HL-60 (cell line): ENCODE measurements at regions not wholly inside any gene's neighbourhood (a gene's known extent, or its start where the extent isn't known, plus 50 kb on each side); places are given as distances from the start of the nearest gene placed in this dataset.

ENCODE experiments used
- DNase-seq, 2 experiments: peaks; one replicate each; pipeline ENCODE4 v3.0.0-alpha.2; 2010 to 2020; ENCODE audit warnings: low read depth in 1 of 2, low spot score in 1 of 2
- H3K27ac ChIP-seq: fragments of 250-450 bp; sonication (Bioruptor Pico); replicated peaks from 2 replicates; pipeline ENCODE4 v1.5.1; 2020; ENCODE audit warnings: mild to moderate bottlenecking, moderate library complexity
- H3K27me3 ChIP-seq: fragments of 250-450 bp; sonication (Bioruptor Pico); 2 replicates; pipeline ENCODE4 v1.5.1; 2021; ENCODE audit warnings: mild to moderate bottlenecking, moderate library complexity; ENCODE audit not compliant: insufficient read depth, poor library complexity, severe bottlenecking
- H3K4me3 ChIP-seq: replicated peaks from 2 replicates; pipeline ENCODE4 v1.5.1; 2011; ENCODE audit warnings: mild to moderate bottlenecking, control low read depth, low read length; ENCODE audit not compliant: insufficient read depth
- GABPA ChIP-seq: IDR thresholded peaks from 2 replicates; pipeline ENCODE4 v1.6.1; 2012; ENCODE audit warnings: low read depth
- POLR2AphosphoS5 ChIP-seq: IDR thresholded peaks from 2 replicates; pipeline ENCODE4 v1.6.1; 2012; ENCODE audit warnings: low read depth
- SPI1 ChIP-seq: IDR thresholded peaks from 2 replicates; pipeline ENCODE4 v1.6.1; 2012; ENCODE audit warnings: low read depth, mild to moderate bottlenecking, borderline replicate concordance
- TF ChIP-seq, protein P1 (sequence below): IDR thresholded peaks from 2 replicates; pipeline ENCODE4 v1.6.1; 2012; ENCODE audit warnings: low read depth; ENCODE audit not compliant: insufficient replicate concordance
- TF ChIP-seq, protein P2 (sequence below): IDR thresholded peaks from one replicate; pipeline ENCODE4 v1.5.1; 2011; ENCODE audit warnings: low read length, control low read depth, inconsistent platforms; ENCODE audit not compliant: insufficient read depth

DNA sequence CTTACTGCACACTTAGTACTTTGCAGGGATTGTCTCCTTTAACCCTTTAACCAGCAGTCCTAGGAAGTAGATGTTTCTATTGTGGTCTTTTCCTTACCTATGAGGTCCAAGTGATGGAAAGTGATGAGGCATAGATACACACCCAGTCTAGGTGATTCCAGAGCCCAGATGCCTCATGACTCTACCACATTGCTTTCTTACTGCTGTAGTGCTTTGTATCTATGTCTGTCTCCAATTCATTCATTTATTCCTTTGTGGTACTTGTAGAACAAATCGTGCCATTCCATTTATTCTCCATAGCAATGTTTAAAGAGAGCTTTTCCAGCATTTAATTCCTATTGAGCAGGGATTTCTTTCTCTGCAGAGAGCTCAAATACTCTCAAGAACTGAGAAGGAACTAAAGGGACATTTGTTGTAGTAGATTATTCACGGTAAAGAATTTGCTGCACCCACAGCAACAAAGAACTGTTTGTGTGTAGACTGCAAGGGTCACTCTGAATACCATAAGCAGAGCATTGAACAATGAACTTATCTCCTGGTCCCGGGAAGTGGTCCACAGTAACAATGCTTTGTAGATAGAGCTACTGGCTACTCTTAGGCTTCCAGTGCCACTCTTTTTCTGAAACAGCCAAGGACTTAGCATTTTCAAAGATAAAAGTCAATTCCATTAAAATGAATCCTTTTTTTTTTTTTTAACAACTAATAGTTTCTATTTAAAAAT, 337.0 kb downstream of the PTEN start:
- H3K4me3 ChIP-seq = no peak overlapping the region
- TF ChIP-seq GABPA (no peak), POLR2AphosphoS5 (no peak), SPI1 (no peak)
- TF ChIP-seq, protein P1, sequence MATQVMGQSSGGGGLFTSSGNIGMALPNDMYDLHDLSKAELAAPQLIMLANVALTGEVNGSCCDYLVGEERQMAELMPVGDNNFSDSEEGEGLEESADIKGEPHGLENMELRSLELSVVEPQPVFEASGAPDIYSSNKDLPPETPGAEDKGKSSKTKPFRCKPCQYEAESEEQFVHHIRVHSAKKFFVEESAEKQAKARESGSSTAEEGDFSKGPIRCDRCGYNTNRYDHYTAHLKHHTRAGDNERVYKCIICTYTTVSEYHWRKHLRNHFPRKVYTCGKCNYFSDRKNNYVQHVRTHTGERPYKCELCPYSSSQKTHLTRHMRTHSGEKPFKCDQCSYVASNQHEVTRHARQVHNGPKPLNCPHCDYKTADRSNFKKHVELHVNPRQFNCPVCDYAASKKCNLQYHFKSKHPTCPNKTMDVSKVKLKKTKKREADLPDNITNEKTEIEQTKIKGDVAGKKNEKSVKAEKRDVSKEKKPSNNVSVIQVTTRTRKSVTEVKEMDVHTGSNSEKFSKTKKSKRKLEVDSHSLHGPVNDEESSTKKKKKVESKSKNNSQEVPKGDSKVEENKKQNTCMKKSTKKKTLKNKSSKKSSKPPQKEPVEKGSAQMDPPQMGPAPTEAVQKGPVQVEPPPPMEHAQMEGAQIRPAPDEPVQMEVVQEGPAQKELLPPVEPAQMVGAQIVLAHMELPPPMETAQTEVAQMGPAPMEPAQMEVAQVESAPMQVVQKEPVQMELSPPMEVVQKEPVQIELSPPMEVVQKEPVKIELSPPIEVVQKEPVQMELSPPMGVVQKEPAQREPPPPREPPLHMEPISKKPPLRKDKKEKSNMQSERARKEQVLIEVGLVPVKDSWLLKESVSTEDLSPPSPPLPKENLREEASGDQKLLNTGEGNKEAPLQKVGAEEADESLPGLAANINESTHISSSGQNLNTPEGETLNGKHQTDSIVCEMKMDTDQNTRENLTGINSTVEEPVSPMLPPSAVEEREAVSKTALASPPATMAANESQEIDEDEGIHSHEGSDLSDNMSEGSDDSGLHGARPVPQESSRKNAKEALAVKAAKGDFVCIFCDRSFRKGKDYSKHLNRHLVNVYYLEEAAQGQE = no peak
- TF ChIP-seq, protein P2, sequence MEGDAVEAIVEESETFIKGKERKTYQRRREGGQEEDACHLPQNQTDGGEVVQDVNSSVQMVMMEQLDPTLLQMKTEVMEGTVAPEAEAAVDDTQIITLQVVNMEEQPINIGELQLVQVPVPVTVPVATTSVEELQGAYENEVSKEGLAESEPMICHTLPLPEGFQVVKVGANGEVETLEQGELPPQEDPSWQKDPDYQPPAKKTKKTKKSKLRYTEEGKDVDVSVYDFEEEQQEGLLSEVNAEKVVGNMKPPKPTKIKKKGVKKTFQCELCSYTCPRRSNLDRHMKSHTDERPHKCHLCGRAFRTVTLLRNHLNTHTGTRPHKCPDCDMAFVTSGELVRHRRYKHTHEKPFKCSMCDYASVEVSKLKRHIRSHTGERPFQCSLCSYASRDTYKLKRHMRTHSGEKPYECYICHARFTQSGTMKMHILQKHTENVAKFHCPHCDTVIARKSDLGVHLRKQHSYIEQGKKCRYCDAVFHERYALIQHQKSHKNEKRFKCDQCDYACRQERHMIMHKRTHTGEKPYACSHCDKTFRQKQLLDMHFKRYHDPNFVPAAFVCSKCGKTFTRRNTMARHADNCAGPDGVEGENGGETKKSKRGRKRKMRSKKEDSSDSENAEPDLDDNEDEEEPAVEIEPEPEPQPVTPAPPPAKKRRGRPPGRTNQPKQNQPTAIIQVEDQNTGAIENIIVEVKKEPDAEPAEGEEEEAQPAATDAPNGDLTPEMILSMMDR = no peak
- H3K27ac ChIP-seq = no peak overlapping the region
- H3K27me3 ChIP-seq = no peaks in the 10 kb centered on the region
- DNase-seq = no peak

DNA sequence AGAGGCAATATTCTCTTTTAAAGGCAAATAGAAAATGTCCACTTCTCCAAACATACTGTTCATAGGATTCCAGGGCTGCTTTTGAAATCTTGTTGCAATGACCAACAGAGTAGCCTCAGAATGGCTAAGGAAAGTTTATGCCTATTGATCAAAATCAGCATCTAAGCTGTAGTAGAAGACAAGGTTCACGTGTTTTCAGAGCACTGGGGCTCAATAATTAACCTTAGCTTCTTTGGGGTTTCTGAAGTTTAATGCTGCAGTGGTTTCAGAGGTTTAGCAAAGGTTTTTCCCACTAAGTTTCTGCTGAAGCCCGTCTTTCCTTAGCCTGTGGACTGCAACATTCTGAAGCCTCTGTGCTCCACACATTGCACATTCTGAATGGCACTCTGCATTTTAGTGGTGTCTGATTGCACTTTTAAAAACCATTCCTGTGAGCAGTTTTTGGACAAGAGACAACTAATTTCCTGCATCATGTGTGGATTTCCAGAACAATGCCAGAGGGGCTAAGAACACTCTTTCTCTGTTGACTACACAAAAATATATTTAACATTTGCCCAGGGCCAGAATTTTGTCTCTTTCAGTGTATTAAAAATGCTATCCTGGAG, 342.5 kb downstream of the PTEN start:
- no peak overlapping the region for H3K4me3 ChIP-seq
- H3K27ac ChIP-seq = no peak overlapping the region
- TF ChIP-seq GABPA (no peak), SPI1 (no peak)
- H3K27me3 ChIP-seq = no peaks in the 10 kb centered on the region
- DNase-seq = no peak

DNA sequence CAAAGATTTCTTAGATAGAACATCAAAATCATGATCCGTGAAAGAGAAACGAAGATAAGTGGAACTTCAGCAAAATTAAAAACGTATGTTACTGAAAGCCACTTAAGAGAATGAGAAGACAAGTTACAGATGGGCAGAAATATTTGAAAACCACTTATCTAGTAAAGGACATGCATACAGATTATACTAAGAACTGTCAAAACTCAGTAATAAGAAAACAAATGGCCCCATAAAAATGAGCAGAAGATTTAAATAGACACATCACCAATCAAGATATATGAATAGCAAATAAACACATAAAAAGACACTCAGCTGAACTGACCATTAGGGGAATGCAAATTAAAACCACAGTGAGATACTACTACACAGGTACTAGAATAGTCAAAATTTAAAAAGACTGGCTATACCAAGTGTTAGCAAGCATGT, 343.7 kb downstream of the PTEN start:
- no peak for DNase-seq
- Histone ChIP-seq H3K27me3 (no peaks in the 10 kb centered on the region), H3K4me3 (no peak overlapping the region), H3K27ac (no peak overlapping the region)
- TF ChIP-seq POLR2AphosphoS5 (no peak), SPI1 (no peak), GABPA (no peak)
- TF ChIP-seq, protein P1 = no peak
- TF ChIP-seq, protein P2 = no peak

DNA sequence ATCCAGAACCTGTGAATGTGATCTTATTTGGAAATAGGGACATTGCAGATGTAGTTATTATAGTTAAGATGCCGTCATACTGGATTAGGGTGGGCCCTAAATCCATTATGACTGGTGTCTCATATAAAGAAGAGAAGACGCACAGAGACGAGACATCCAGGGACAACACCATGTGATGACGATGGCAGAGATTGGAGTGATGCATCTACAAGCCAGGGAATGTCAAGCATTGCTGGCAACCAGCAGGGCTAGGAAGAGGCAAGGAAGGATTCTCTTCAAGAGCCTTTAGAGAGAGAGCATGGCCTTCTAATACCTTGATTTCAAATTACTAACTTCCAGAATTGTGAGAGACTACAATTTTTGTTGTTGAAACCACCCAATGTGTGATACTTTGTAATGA, 345.8 kb downstream of the PTEN start:
- no peak for DNase-seq
- no peak overlapping the region for H3K4me3 ChIP-seq
- H3K27ac ChIP-seq = no peak overlapping the region
- TF ChIP-seq GABPA = no peak
- TF ChIP-seq, protein P1 = no peak
- no peak for TF ChIP-seq SPI1
- TF ChIP-seq, protein P2 = no peak
- no peak for TF ChIP-seq POLR2AphosphoS5
- no peaks in the 10 kb centered on the region for H3K27me3 ChIP-seq
